Ectodermal cell (in vitro differentiated cells): ENCODE measurements at regions not wholly inside any gene's neighbourhood (a gene's known extent, or its start where the extent isn't known, plus 50 kb on each side); places are given as distances from the start of the nearest gene placed in this dataset.

Source experiments
- H3K27ac ChIP-seq: 2 replicates; pipeline ENCODE4 v1.7.0; 2013; ENCODE audit warnings: mild to moderate bottlenecking, low read depth, low read length; ENCODE audit not compliant: insufficient read depth, poor library complexity, severe bottlenecking
- H3K27me3 ChIP-seq: 2 replicates; pipeline ENCODE4 v1.7.0; 2013; ENCODE audit warnings: mild to moderate bottlenecking, low read length; ENCODE audit not compliant: insufficient read depth, control insufficient read depth, poor library complexity, severe bottlenecking
- H3K36me3 ChIP-seq: one replicate; pipeline ENCODE4 v1.7.0; 2013; ENCODE audit warnings: low read length; ENCODE audit not compliant: control insufficient read depth, insufficient read depth
- H3K4me1 ChIP-seq: one replicate; pipeline ENCODE4 v1.7.0; 2013; ENCODE audit warnings: low read length; ENCODE audit not compliant: control insufficient read depth, insufficient read depth
- H3K4me3 ChIP-seq: 2 replicates; pipeline ENCODE4 v1.7.0; 2013; ENCODE audit warnings: low read depth, low read length, control low read depth; ENCODE audit not compliant: insufficient read depth
- H3K9me3 ChIP-seq: 2 replicates; pipeline ENCODE4 v1.7.0; 2013; ENCODE audit warnings: mild to moderate bottlenecking, low read length, moderate library complexity; ENCODE audit not compliant: control insufficient read depth
- WGBS, 2 experiments: methylation state at CpG; one replicate each; pipeline ENCODE4 v1.1.7; 2013; ENCODE audit warnings: missing lambda C conversion rate in 2 of 2; 5-methylcytosine and 5-hydroxymethylcytosine counted together

DNA sequence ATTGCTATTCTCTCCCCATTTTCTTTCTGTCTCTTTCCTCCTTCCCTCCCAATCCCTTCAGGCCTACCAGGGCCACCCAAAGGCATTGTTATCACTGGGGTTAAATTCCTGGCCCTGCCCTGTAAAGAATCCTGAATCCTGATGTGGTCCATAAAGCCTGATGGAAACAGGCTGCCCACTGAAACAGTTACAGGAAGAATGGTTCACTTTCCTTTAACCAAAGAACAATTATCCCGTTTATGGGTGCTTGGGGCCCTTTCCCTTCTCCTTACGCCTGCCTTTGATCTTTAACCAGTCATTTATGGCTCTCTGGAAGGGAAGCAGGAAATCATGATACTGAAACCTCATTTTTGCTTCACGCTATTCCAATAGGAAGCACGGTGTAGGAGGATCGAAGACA is 273.1 kb upstream of the NEBL start:
- peaks cover 5% of the 10 kb centered on the region for H3K36me3 ChIP-seq
- H3K9me3 ChIP-seq = no peaks in the 10 kb centered on the region
- H3K27me3 ChIP-seq = peaks cover 22% of the 10 kb centered on the region
- H3K4me3 ChIP-seq = no peak overlapping the region
- 73 to 74% methylated on average over 5 of the region's 5 CpGs for WGBS, 2 experiments
- peaks cover 30% of the 10 kb centered on the region for H3K4me1 ChIP-seq
- no peak overlapping the region for H3K27ac ChIP-seq

DNA sequence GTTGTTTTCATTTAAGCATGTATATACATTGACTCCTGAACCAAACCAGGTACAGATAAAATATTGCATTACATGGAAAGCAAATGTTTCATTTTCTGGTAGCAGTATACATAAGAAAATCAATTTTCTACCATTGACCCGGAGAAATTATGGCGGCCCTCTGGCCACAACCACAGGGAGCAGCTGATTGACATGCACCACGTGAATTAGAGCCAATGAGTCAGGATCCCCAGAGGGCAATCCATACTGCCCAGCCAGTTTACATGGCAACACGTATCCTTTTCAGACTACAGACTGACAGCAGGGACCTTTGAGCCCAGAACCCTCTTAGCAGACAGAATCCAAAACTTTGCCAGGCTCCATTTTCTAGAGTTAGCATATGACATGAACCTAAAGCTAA is 272.2 kb upstream of the NEBL start:
- H3K9me3 ChIP-seq = no peaks in the 10 kb centered on the region
- H3K4me1 ChIP-seq = peaks cover 25% of the 10 kb centered on the region
- 63 to 76% methylated on average over 4 of the region's 4 CpGs for WGBS, 2 experiments
- H3K27ac ChIP-seq = peak overlapping the region; percentile 29
- peaks cover 13% of the 10 kb centered on the region for H3K27me3 ChIP-seq
- no peak overlapping the region for H3K4me3 ChIP-seq
- peaks cover 5% of the 10 kb centered on the region for H3K36me3 ChIP-seq

GRCh38 chr10:21167288-21168010 is 270.3 kb upstream of the NEBL start:
- no peak overlapping the region for H3K27ac ChIP-seq
- 97% methylated on average over 6 to 8 of the region's 8 CpGs for WGBS, 2 experiments
- H3K9me3 ChIP-seq = no peaks in the 10 kb centered on the region
- peaks cover 22% of the 10 kb centered on the region for H3K4me1 ChIP-seq
- H3K27me3 ChIP-seq = no peaks in the 10 kb centered on the region
- H3K4me3 ChIP-seq = no peak overlapping the region
- peaks cover 8% of the 10 kb centered on the region for H3K36me3 ChIP-seq

DNA sequence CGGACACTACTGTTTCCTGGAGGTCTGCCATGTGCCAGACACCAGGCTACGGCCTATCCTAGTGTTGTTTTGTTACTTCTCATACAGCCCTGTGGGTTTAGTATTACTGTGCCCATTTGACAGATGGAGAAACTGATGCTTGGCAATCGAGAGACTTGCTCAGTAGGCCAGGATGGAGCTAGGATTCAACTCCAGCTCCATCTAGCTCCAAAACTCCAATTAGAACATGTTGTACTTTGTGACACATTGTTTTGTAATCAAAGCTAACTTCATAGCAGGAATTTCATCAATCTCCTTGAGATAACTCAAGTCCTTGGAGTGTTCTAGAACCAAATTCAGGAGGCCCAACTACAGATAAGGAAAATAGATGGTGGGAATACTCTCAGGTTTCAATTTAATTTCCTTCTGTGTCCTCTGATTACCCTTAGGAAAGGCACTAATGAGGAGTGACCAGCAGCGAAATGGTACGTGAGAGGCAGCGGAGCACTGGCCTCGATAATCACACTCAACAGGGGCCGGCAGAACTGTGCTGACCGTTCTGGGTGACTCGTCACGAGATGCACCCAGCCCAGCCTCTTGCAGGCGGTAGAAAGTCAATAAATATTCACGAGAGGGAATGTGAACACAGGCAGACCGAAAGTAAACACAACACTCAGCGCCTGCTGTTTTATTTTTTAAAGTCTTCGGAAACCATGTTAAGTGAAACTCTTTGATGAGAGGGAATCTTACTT is 269.6 kb upstream of the NEBL start:
- Histone ChIP-seq H3K4me3 (no peak overlapping the region), H3K36me3 (peaks cover 12% of the 10 kb centered on the region), H3K27ac (no peak overlapping the region), H3K27me3 (no peaks in the 10 kb centered on the region), H3K4me1 (peaks cover 19% of the 10 kb centered on the region), H3K9me3 (peaks cover 3% of the 10 kb centered on the region)
- WGBS, 2 experiments = 87 to 91% methylated on average over 16 of the region's 16 CpGs

GRCh38 chr10:21165489-21165888 is 268.4 kb upstream of the NEBL start:
- Histone ChIP-seq H3K4me3 (no peak overlapping the region), H3K9me3 (peaks cover 3% of the 10 kb centered on the region), H3K27me3 (no peaks in the 10 kb centered on the region), H3K4me1 (peaks cover 14% of the 10 kb centered on the region), H3K27ac (no peak overlapping the region), H3K36me3 (peaks cover 12% of the 10 kb centered on the region)
- 96% methylated on average over 7 of the region's 7 CpGs for WGBS, 2 experiments

- H3K4me1 ChIP-seq = peaks cover 11% of the 10 kb centered on the region
- H3K27ac ChIP-seq = no peak overlapping the region
- H3K4me3 ChIP-seq = no peak overlapping the region
- H3K27me3 ChIP-seq = no peaks in the 10 kb centered on the region
- H3K36me3 ChIP-seq = peaks cover 12% of the 10 kb centered on the region
- 94 to 96% methylated on average over 2 to 3 of the region's 3 CpGs for whole genome bisulfite sequencing, 2 experiments
- peaks cover 3% of the 10 kb centered on the region for H3K9me3 ChIP-seq
These were observed 267.6 kb upstream of the NEBL start for GRCh38 chr10:21164687-21165086.

GRCh38 chr10:21162948-21163347 is 265.8 kb upstream of the NEBL start:
- Histone ChIP-seq H3K4me3 (no peak overlapping the region), H3K27ac (no peak overlapping the region), H3K36me3 (peaks cover 12% of the 10 kb centered on the region), H3K9me3 (peaks cover 3% of the 10 kb centered on the region), H3K27me3 (no peaks in the 10 kb centered on the region), H3K4me1 (peaks cover 9% of the 10 kb centered on the region)

- Histone ChIP-seq H3K4me1 (peaks cover 9% of the 10 kb centered on the region), H3K9me3 (peaks cover 3% of the 10 kb centered on the region), H3K36me3 (peaks cover 10% of the 10 kb centered on the region), H3K27ac (peak overlapping the region; percentile 78), H3K27me3 (no peaks in the 10 kb centered on the region), H3K4me3 (no peak overlapping the region)
- 50 to 51% methylated on average over 2 of the region's 2 CpGs for WGBS, 2 experiments
These were observed 264.5 kb upstream of the NEBL start for GRCh38 chr10:21161647-21162046.

GRCh38 chr10:21161090-21161625 is 264.0 kb upstream of the NEBL start:
- Histone ChIP-seq H3K27ac (peak overlapping the region; percentile 78), H3K36me3 (peaks cover 7% of the 10 kb centered on the region), H3K4me3 (no peak overlapping the region), H3K9me3 (peaks cover 3% of the 10 kb centered on the region), H3K27me3 (no peaks in the 10 kb centered on the region), H3K4me1 (peaks cover 9% of the 10 kb centered on the region)
- WGBS, 2 experiments = 74 to 82% methylated on average over 5 of the region's 5 CpGs

DNA sequence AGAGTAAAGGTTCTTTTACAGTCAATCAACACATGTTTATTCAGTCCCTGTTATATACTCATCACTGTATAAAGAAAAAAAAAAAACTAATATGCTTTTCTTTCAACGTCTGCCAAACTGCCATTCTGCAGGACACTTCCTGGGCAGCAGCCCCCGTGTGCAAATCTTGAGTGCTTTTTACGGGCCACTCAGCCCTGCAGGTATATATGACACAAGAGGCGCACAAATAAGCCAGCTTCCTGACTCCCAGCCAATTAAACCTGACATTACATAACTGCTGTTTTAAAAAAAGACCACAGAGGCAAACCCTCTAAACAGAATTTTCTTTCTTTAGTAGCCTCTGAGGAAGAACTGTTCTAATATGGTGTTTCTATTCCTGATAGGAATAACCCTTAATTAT is 263.0 kb upstream of the NEBL start:
- Histone ChIP-seq H3K27ac (no peak overlapping the region), H3K9me3 (peaks cover 3% of the 10 kb centered on the region), H3K27me3 (no peaks in the 10 kb centered on the region), H3K4me1 (peaks cover 5% of the 10 kb centered on the region), H3K4me3 (no peak overlapping the region), H3K36me3 (peaks cover 7% of the 10 kb centered on the region)
- WGBS, 2 experiments = 92% methylated on average over 4 of the region's 4 CpGs
